Liver (tissue), 8 donors: ENCODE measurements at regions not wholly inside any gene's neighbourhood (a gene's known extent, or its start where the extent isn't known, plus 50 kb on each side); places are given as distances from the start of the nearest gene placed in this dataset.
"Not testable (repeated sequence)": the region's sequence is repeated elsewhere in the genome, so short reads cannot be mapped to it uniquely, and the experiment has no call there.

Source experiments
- DNase-seq: peaks from one replicate; pipeline ENCODE4 v3.0.0-alpha.2; 2017; ENCODE audit warnings: low spot score
- H3K27ac ChIP-seq, 2 donors: one replicate each; pipeline ENCODE4 v1.7.0; 2013; ENCODE audit warnings: inconsistent platforms in 2 of 2, low read length in 2 of 2, control low read depth in 1 of 2, low read depth in 1 of 2, mild to moderate bottlenecking in 1 of 2
- H3K27me3 ChIP-seq, 4 donors: one replicate each; pipeline versions ENCODE4 v1.6.1 to v1.7.0; 2013; ENCODE audit warnings: low read length in 3 of 4, inconsistent platforms in 1 of 4, mild to moderate bottlenecking in 1 of 4, moderate library complexity in 1 of 4; ENCODE audit not compliant: control insufficient read depth in 4 of 4, insufficient read depth in 4 of 4
- H3K36me3 ChIP-seq, 4 donors: one replicate each; pipeline versions ENCODE4 v1.6.1 to v1.7.0; 2013; ENCODE audit warnings: low read length in 3 of 4, mild to moderate bottlenecking in 3 of 4, low read depth in 1 of 4, moderate library complexity in 1 of 4; ENCODE audit not compliant: control insufficient read depth in 4 of 4, insufficient read depth in 3 of 4
- H3K4me1 ChIP-seq, 4 donors: one replicate each; pipeline versions ENCODE4 v1.6.1 to v1.7.0; 2013; ENCODE audit warnings: low read length in 3 of 4, mild to moderate bottlenecking in 3 of 4, moderate library complexity in 1 of 4; ENCODE audit not compliant: control insufficient read depth in 4 of 4, insufficient read depth in 4 of 4
- H3K4me3 ChIP-seq, 3 donors: one replicate each; pipeline versions ENCODE4 v1.6.1 to v1.7.0; 2013; ENCODE audit warnings: low read length in 3 of 3, control low read depth in 1 of 3, low read depth in 1 of 3, mild to moderate bottlenecking in 1 of 3
- H3K9ac ChIP-seq, 2 donors: one replicate each; pipeline ENCODE4 v1.7.0; 2013; ENCODE audit warnings: low read length in 2 of 2, mild to moderate bottlenecking in 2 of 2, moderate library complexity in 2 of 2, control low read depth in 1 of 2, low read depth in 1 of 2
- H3K9me3 ChIP-seq, 4 donors: one replicate each; pipeline versions ENCODE4 v1.6.1 to v1.7.0; 2013; ENCODE audit warnings: low read length in 3 of 4; ENCODE audit not compliant: control insufficient read depth in 4 of 4
- CTCF ChIP-seq: fragments of 150-350 bp; IDR thresholded peaks from 2 replicates; pipeline ENCODE4 v1.5.1; 2017; ENCODE audit warnings: improper control_type of control experiment, low read depth, low read length; ENCODE audit not compliant: missing input control
- EGR1 ChIP-seq, 2 donors: IDR thresholded peaks; 2 replicates each; pipeline ENCODE4 v1.6.1; 2016 to 2018; ENCODE audit warnings: antibody characterized with exemption in 2 of 2, low read depth in 2 of 2
- FOXA1 ChIP-seq: IDR thresholded peaks from 2 replicates; pipeline ENCODE4 v1.6.1; 2016; ENCODE audit warnings: antibody characterized with exemption
- FOXA2 ChIP-seq: IDR thresholded peaks from 2 replicates; pipeline ENCODE4 v1.6.1; 2016; ENCODE audit warnings: antibody characterized with exemption
- HNF4A ChIP-seq, 2 donors: conservative IDR thresholded peaks; 2 replicates each; pipeline ENCODE4 v1.6.1; 2016; ENCODE audit warnings: antibody characterized with exemption in 2 of 2, mild to moderate bottlenecking in 2 of 2
- HNF4G ChIP-seq: IDR thresholded peaks from 2 replicates; pipeline ENCODE4 v1.6.1; 2016; ENCODE audit warnings: antibody characterized with exemption
- JUND ChIP-seq, 2 donors: IDR thresholded peaks; 2 replicates each; pipeline ENCODE4 v1.6.1; 2016; ENCODE audit warnings: antibody characterized with exemption in 2 of 2
- MAX ChIP-seq: IDR thresholded peaks from 2 replicates; pipeline ENCODE4 v1.6.1; 2016; ENCODE audit warnings: antibody characterized with exemption
- NR2F2 ChIP-seq: IDR thresholded peaks from 2 replicates; pipeline ENCODE4 v1.6.1; 2016; ENCODE audit warnings: antibody characterized with exemption
- RAD21 ChIP-seq, 2 donors: IDR thresholded peaks; 2 replicates each; pipeline ENCODE4 v1.6.1; 2016; ENCODE audit warnings: antibody characterized with exemption in 2 of 2, mild to moderate bottlenecking in 2 of 2
- SP1 ChIP-seq: IDR thresholded peaks from 2 replicates; pipeline ENCODE4 v1.6.1; 2018; ENCODE audit warnings: antibody characterized with exemption, mild to moderate bottlenecking
- TAF1 ChIP-seq: conservative IDR thresholded peaks from 2 replicates; pipeline ENCODE4 v1.6.1; 2016; ENCODE audit warnings: antibody characterized with exemption, mild to moderate bottlenecking
- YY1 ChIP-seq: IDR thresholded peaks from 2 replicates; pipeline ENCODE4 v1.6.1; 2016; ENCODE audit warnings: antibody characterized with exemption, mild to moderate bottlenecking
- ZBTB33 ChIP-seq: IDR thresholded peaks from 2 replicates; pipeline ENCODE4 v1.6.1; 2016; ENCODE audit warnings: antibody characterized with exemption
- WGBS: extraction: QIAGEN DNeasy Blood & Tissue Kit; methylation state at CpG from one replicate; pipeline ENCODE4 v1.1.7; 2013; 5-methylcytosine and 5-hydroxymethylcytosine counted together
- TF ChIP-seq, protein P1 (sequence below): IDR thresholded peaks from 2 replicates; pipeline ENCODE4 v1.6.1; 2016; ENCODE audit warnings: antibody characterized with exemption, mild to moderate bottlenecking
- TF ChIP-seq, protein P2 (sequence below): IDR thresholded peaks from 2 replicates; pipeline ENCODE4 v1.6.1; 2016; ENCODE audit warnings: antibody characterized with exemption
- donor health status: healthy.
- donor health status: healthy.
- donor health status: healthy.
- donor health status: healthy.
- donor health status: healthy.

- TF ChIP-seq, protein P1, sequence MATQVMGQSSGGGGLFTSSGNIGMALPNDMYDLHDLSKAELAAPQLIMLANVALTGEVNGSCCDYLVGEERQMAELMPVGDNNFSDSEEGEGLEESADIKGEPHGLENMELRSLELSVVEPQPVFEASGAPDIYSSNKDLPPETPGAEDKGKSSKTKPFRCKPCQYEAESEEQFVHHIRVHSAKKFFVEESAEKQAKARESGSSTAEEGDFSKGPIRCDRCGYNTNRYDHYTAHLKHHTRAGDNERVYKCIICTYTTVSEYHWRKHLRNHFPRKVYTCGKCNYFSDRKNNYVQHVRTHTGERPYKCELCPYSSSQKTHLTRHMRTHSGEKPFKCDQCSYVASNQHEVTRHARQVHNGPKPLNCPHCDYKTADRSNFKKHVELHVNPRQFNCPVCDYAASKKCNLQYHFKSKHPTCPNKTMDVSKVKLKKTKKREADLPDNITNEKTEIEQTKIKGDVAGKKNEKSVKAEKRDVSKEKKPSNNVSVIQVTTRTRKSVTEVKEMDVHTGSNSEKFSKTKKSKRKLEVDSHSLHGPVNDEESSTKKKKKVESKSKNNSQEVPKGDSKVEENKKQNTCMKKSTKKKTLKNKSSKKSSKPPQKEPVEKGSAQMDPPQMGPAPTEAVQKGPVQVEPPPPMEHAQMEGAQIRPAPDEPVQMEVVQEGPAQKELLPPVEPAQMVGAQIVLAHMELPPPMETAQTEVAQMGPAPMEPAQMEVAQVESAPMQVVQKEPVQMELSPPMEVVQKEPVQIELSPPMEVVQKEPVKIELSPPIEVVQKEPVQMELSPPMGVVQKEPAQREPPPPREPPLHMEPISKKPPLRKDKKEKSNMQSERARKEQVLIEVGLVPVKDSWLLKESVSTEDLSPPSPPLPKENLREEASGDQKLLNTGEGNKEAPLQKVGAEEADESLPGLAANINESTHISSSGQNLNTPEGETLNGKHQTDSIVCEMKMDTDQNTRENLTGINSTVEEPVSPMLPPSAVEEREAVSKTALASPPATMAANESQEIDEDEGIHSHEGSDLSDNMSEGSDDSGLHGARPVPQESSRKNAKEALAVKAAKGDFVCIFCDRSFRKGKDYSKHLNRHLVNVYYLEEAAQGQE, result no peak
- no peak for TF ChIP-seq TAF1
- no peak for TF ChIP-seq HNF4A (conservative IDR thresholded peaks at IDR 0.05)
- no peak for TF ChIP-seq FOXA2
- no peak for TF ChIP-seq EGR1 (IDR thresholded peaks at IDR 0.05; ENCODE audit: low read depth in 2 of 2)
Measured at GRCh38 chr18:35856178-35856577, 116.3 kb upstream of the RMP24 start (continued).

- not testable (repeated sequence) for H3K4me1 ChIP-seq, DNase-seq, H3K27me3 ChIP-seq, H3K9me3 ChIP-seq, H3K36me3 ChIP-seq, H3K27ac ChIP-seq, H3K4me3 ChIP-seq, H3K9ac ChIP-seq
- 0% methylated on average over 1 of the region's 1 CpG for WGBS
Measured at GRCh38 chr18:35856721-35857120, 115.8 kb upstream of the RMP24 start.

GRCh38 chr18:35857581-35857980 is 114.9 kb upstream of the RMP24 start:
- not testable (repeated sequence) for H3K27ac ChIP-seq, DNase-seq, H3K9ac ChIP-seq, H3K4me1 ChIP-seq, H3K4me3 ChIP-seq, H3K9me3 ChIP-seq, H3K36me3 ChIP-seq, H3K27me3 ChIP-seq

- Histone ChIP-seq H3K36me3 (no peaks in the 10 kb centered on the region), H3K27ac (no peak overlapping the region), H3K9ac (no peak overlapping the region), H3K9me3 (no peaks in the 10 kb centered on the region), H3K27me3 (no peaks in the 10 kb centered on the region), H3K4me3 (no peak overlapping the region), H3K4me1 (no peaks in the 10 kb centered on the region)
- WGBS, result 71% methylated on average over 5 of the region's 5 CpGs
- no peak for DNase-seq
- TF ChIP-seq EGR1 (IDR thresholded peaks at IDR 0.05; ENCODE audit: low read depth in 2 of 2) (no peak), FOXA1 (no peak), ZBTB33 (no peak), SP1 (no peak), NR2F2 (no peak), YY1 (no peak), MAX (no peak), RAD21 (IDR thresholded peaks at IDR 0.05) (no peak), TAF1 (no peak), JUND (IDR thresholded peaks at IDR 0.05) (no peak), HNF4G (no peak), CTCF (no peak)
- TF ChIP-seq, protein P2, sequence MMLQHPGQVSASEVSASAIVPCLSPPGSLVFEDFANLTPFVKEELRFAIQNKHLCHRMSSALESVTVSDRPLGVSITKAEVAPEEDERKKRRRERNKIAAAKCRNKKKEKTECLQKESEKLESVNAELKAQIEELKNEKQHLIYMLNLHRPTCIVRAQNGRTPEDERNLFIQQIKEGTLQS, result no peak
Measured at GRCh38 chr18:35861367-35862118, 110.9 kb upstream of the RMP24 start.
